HEK293T (cell line): ENCODE measurements at regions not wholly inside any gene's neighbourhood (a gene's known extent, or its start where the extent isn't known, plus 50 kb on each side); places are given as distances from the start of the nearest gene placed in this dataset.

Experiments
- CTCF ChIA-PET: fragments of 350-600 bp; formaldehyde crosslinking; extraction: SDS; loops from one replicate; lab custom pipeline; 2021; ENCODE audit warnings: antibody characterized with exemption, inconsistent platforms; lab: Yijun Ruan, JAX
- POLR2A ChIA-PET: fragments of 350-600 bp; formaldehyde crosslinking; extraction: SDS; loops from one replicate; lab custom pipeline; 2020; ENCODE audit warnings: antibody characterized with exemption, inconsistent platforms; lab: Yijun Ruan, JAX
- DNase-seq: peaks from one replicate; pipeline ENCODE4 v3.0.0; 2012; ENCODE audit warnings: mixed read lengths; ENCODE audit errors: extremely low spot score
- ARNT ChIP-seq: fragments of 450-650 bp; IDR thresholded peaks from 2 replicates; pipeline ENCODE4 v1.6.1; 2017; ENCODE audit warnings: mild to moderate bottlenecking
- BHLHE40 ChIP-seq: fragments of 450-650 bp; IDR thresholded peaks from 2 replicates; pipeline ENCODE4 v1.6.1; 2016; ENCODE audit warnings: mild to moderate bottlenecking, moderate library complexity, borderline replicate concordance
- CTBP1 ChIP-seq: fragments of 450-650 bp; IDR thresholded peaks from 2 replicates; pipeline ENCODE4 v1.6.1; 2016; ENCODE audit warnings: borderline replicate concordance
- ELF4 ChIP-seq: fragments of 450-650 bp; IDR thresholded peaks from 2 replicates; pipeline ENCODE4 v1.6.1; 2017; ENCODE audit warnings: antibody characterized with exemption
- FOXA1 ChIP-seq: fragments of 450-650 bp; IDR thresholded peaks from 2 replicates; pipeline ENCODE4 v1.6.1; 2016; ENCODE audit warnings: mild to moderate bottlenecking
- FOXK2 ChIP-seq: fragments of 450-650 bp; IDR thresholded peaks from 2 replicates; pipeline ENCODE4 v1.6.1; 2016; ENCODE audit warnings: mild to moderate bottlenecking
- FOXM1 ChIP-seq: fragments of 450-650 bp; IDR thresholded peaks from 2 replicates; pipeline ENCODE4 v1.6.1; 2017; ENCODE audit warnings: mild to moderate bottlenecking, borderline replicate concordance
- HDGF ChIP-seq: fragments of 450-650 bp; IDR thresholded peaks from 2 replicates; pipeline ENCODE4 v1.6.1; 2017; ENCODE audit warnings: antibody characterized with exemption, borderline replicate concordance
- L3MBTL2 ChIP-seq: fragments of 450-650 bp; conservative IDR thresholded peaks from 2 replicates; pipeline ENCODE4 v1.6.1; 2016; ENCODE audit warnings: mild to moderate bottlenecking
- LEF1 ChIP-seq: fragments of 450-650 bp; IDR thresholded peaks from 2 replicates; pipeline ENCODE4 v1.6.1; 2017; ENCODE audit warnings: mild to moderate bottlenecking, borderline replicate concordance
- NFRKB ChIP-seq: fragments of 450-650 bp; IDR thresholded peaks from 2 replicates; pipeline ENCODE4 v1.6.1; 2016; ENCODE audit warnings: mild to moderate bottlenecking, moderate library complexity
- PKNOX1 ChIP-seq: fragments of 450-650 bp; IDR thresholded peaks from 2 replicates; pipeline ENCODE4 v1.6.1; 2016
- SP1 ChIP-seq: fragments of 450-650 bp; IDR thresholded peaks from 2 replicates; pipeline ENCODE4 v1.6.1; 2017
- SUZ12 ChIP-seq: fragments of 450-650 bp; IDR thresholded peaks from 2 replicates; pipeline ENCODE4 v1.6.1; 2016; ENCODE audit warnings: mild to moderate bottlenecking
- TARDBP ChIP-seq: fragments of 450-650 bp; IDR thresholded peaks from 2 replicates; pipeline ENCODE4 v1.6.1; 2016
- ZNF384 ChIP-seq: fragments of 450-650 bp; IDR thresholded peaks from 2 replicates; pipeline ENCODE4 v1.6.1; 2016

- POLR2A ChIA-PET: no interaction called here
- no peak for DNase-seq
- CTCF ChIA-PET: no interaction called here
- no peak for TF ChIP-seq FOXM1
Observed at GRCh38 chr4:164215113-164215741, 538.7 kb upstream of the SMIM31 start.

- no peak for TF ChIP-seq BHLHE40
- TF ChIP-seq SP1: no peak
- DNase-seq: no peak
- POLR2A ChIA-PET: no interaction called here
- CTCF ChIA-PET: no interaction called here
Observed at GRCh38 chr4:164221631-164222030, 532.3 kb upstream of the SMIM31 start.

- CTCF ChIA-PET: no interaction called here
- POLR2A ChIA-PET: no interaction called here
- DNase-seq: no peak
- TF ChIP-seq PKNOX1: no peak
- no peak for TF ChIP-seq BHLHE40
- no peak for TF ChIP-seq FOXK2
- no peak for TF ChIP-seq FOXM1
- no peak for TF ChIP-seq SUZ12
- TF ChIP-seq HDGF: no peak
- TF ChIP-seq NFRKB: no peak
- no peak for TF ChIP-seq TARDBP
- TF ChIP-seq L3MBTL2: no peak
- TF ChIP-seq CTBP1: no peak
Observed at GRCh38 chr4:164224871-164225270, 529.1 kb upstream of the SMIM31 start.

GRCh38 chr4:164229255-164229654, 524.7 kb upstream of the SMIM31 start:
- CTCF ChIA-PET: no interaction called here
- POLR2A ChIA-PET: no interaction called here

GRCh38 chr4:164239433-164239832, 514.5 kb upstream of the SMIM31 start:
- ChIA-PET CTCF (no interaction called here), POLR2A (no interaction called here)
- no peak for DNase-seq
- no peak for TF ChIP-seq FOXK2
- no peak for TF ChIP-seq ELF4
- TF ChIP-seq ARNT: no peak
- no peak for TF ChIP-seq L3MBTL2
- TF ChIP-seq PKNOX1: no peak
- TF ChIP-seq SUZ12: no peak
- TF ChIP-seq LEF1: no peak
- no peak for TF ChIP-seq SP1
- no peak for TF ChIP-seq TARDBP
- no peak for TF ChIP-seq FOXM1
- no peak for TF ChIP-seq HDGF
- no peak for TF ChIP-seq BHLHE40
- no peak for TF ChIP-seq CTBP1
- no peak for TF ChIP-seq NFRKB
- TF ChIP-seq FOXA1: no peak
- TF ChIP-seq ZNF384: no peak

More at GRCh38 chr4:164229255-164229654, 524.7 kb upstream of the SMIM31 start:
- TF ChIP-seq L3MBTL2: no peak
- no peak for TF ChIP-seq BHLHE40
- TF ChIP-seq FOXK2: no peak
- TF ChIP-seq ZNF384: no peak
- TF ChIP-seq SUZ12: no peak
- no peak for TF ChIP-seq ARNT
- TF ChIP-seq CTBP1: no peak
- TF ChIP-seq ELF4: no peak
- TF ChIP-seq FOXA1: no peak
- no peak for TF ChIP-seq HDGF
- no peak for TF ChIP-seq FOXM1
- no peak for TF ChIP-seq PKNOX1
- TF ChIP-seq NFRKB: no peak
- no peak for TF ChIP-seq LEF1
- no peak for TF ChIP-seq TARDBP
- TF ChIP-seq SP1: no peak
- no peak for DNase-seq

GRCh38 chr4:164239976-164240375, 514.0 kb upstream of the SMIM31 start:
- TF ChIP-seq CTBP1: no peak
- no peak for TF ChIP-seq SP1
- no peak for TF ChIP-seq L3MBTL2
- no peak for TF ChIP-seq ARNT
- TF ChIP-seq FOXA1: no peak
- no peak for TF ChIP-seq BHLHE40
- no peak for TF ChIP-seq ZNF384
- no peak for TF ChIP-seq HDGF
- no peak for TF ChIP-seq SUZ12
- TF ChIP-seq NFRKB: no peak
- no peak for TF ChIP-seq FOXM1
- TF ChIP-seq PKNOX1: no peak
- no peak for TF ChIP-seq ELF4
- TF ChIP-seq TARDBP: no peak
- no peak for TF ChIP-seq LEF1
- no peak for TF ChIP-seq FOXK2
- CTCF ChIA-PET: no interaction called here
- no peak for DNase-seq
- POLR2A ChIA-PET: no interaction called here
